NCI-H2196 treated with DMSO at 0.1 percent for 48 hours (cell line): ENCODE measurements at regions not wholly inside any gene's neighbourhood (a gene's known extent, or its start where the extent isn't known, plus 50 kb on each side); places are given as distances from the start of the nearest gene placed in this dataset.

Experiments
- DNase-seq: peaks from one replicate; lab custom pipeline; 2025; ENCODE audit not compliant: unreplicated experiment; lab: John Stamatoyannopoulos, UW

GRCh38 chr1:184310157-184310819 lies 76.5 kb upstream of the C1orf21 start:
- DNase-seq, result no peak

- DNase-seq, result no peak
Observed at GRCh38 chr1:184311580-184311979, 75.2 kb upstream of the C1orf21 start.

- DNase-seq, result no peak
Observed at GRCh38 chr1:184315254-184315653, 71.6 kb upstream of the C1orf21 start.

GRCh38 chr1:184319879-184320278 lies 67.0 kb upstream of the C1orf21 start:
- DNase-seq, result no peak

GRCh38 chr1:184322253-184322652 lies 64.6 kb upstream of the C1orf21 start:
- no peak for DNase-seq

- DNase-seq, result no peak
Observed at GRCh38 chr1:184324972-184325371, 61.9 kb upstream of the C1orf21 start.

GRCh38 chr1:184326278-184326677 lies 60.6 kb upstream of the C1orf21 start:
- no peak for DNase-seq

- no peak for DNase-seq
Observed at GRCh38 chr1:184329245-184329953, 57.4 kb upstream of the C1orf21 start.

GRCh38 chr1:184329962-184330868 lies 56.6 kb upstream of the C1orf21 start:
- DNase-seq, result no peak

GRCh38 chr1:184330875-184331274 lies 56.0 kb upstream of the C1orf21 start:
- no peak for DNase-seq
